Retina (tissue), 1 donor: ENCODE measurements at regions not wholly inside any gene's neighbourhood (a gene's known extent, or its start where the extent isn't known, plus 50 kb on each side); places are given as distances from the start of the nearest gene placed in this dataset.
"Not testable (repeated sequence)": the region's sequence is repeated elsewhere in the genome, so short reads cannot be mapped to it uniquely, and the experiment has no call there.

Experiments used
- DNase-seq: peaks from one replicate; pipeline ENCODE4 v3.0.0-alpha.2; 2016

GRCh38 chr1:165147799-165148198, 208.7 kb downstream of the LMX1A start:
- DNase-seq = no peak

GRCh38 chr1:165144757-165145397, 211.6 kb downstream of the LMX1A start:
- DNase-seq = peak; percentile 82

- DNase-seq = no peak
Observed at GRCh38 chr1:165143437-165144065, 213.0 kb downstream of the LMX1A start.

- DNase-seq = no peak
Observed at GRCh38 chr1:165138960-165139359, 217.6 kb downstream of the LMX1A start.

- no peak for DNase-seq
Observed at GRCh38 chr1:165137551-165138316, 218.8 kb downstream of the LMX1A start.

GRCh38 chr1:165134431-165134830, 222.1 kb downstream of the LMX1A start:
- no peak for DNase-seq

- peak; percentile 74 for DNase-seq
Observed at GRCh38 chr1:165129568-165130164, 226.8 kb downstream of the LMX1A start.

GRCh38 chr1:165124772-165125171, 231.7 kb downstream of the LMX1A start:
- DNase-seq = no peak

GRCh38 chr1:165119086-165119485, 237.4 kb downstream of the LMX1A start:
- no peak for DNase-seq

- DNase-seq = peak; percentile 76
Observed at GRCh38 chr1:165117482-165117881, 239.0 kb downstream of the LMX1A start.

- no peak for DNase-seq
Observed at GRCh38 chr1:165116732-165117131, 239.8 kb downstream of the LMX1A start.

GRCh38 chr1:165116171-165116570, 240.3 kb downstream of the LMX1A start:
- DNase-seq = no peak

GRCh38 chr1:165114889-165115285, 241.6 kb downstream of the LMX1A start:
- no peak for DNase-seq

GRCh38 chr1:165114022-165114888, 242.3 kb downstream of the LMX1A start:
- peak; percentile 69 for DNase-seq

- no peak for DNase-seq
Observed at GRCh38 chr1:165112260-165112659, 244.3 kb downstream of the LMX1A start.

GRCh38 chr1:165109013-165109412, 247.5 kb downstream of the LMX1A start:
- DNase-seq = no peak

- not testable (repeated sequence) for DNase-seq
Observed at GRCh38 chr1:165092542-165093162, 263.9 kb downstream of the LMX1A start.

GRCh38 chr1:165080253-165080896, 276.1 kb downstream of the LMX1A start:
- no peak for DNase-seq

GRCh38 chr1:165078391-165078790, 278.1 kb downstream of the LMX1A start:
- no peak for DNase-seq

GRCh38 chr1:165075725-165076370, 280.7 kb downstream of the LMX1A start:
- peak; percentile 55 for DNase-seq
